ENCODE measurements at regions not wholly inside any gene's neighbourhood (a gene's known extent, or its start where the extent isn't known, plus 50 kb on each side); places are given as distances from the start of the nearest gene placed in this dataset.

DNA sequence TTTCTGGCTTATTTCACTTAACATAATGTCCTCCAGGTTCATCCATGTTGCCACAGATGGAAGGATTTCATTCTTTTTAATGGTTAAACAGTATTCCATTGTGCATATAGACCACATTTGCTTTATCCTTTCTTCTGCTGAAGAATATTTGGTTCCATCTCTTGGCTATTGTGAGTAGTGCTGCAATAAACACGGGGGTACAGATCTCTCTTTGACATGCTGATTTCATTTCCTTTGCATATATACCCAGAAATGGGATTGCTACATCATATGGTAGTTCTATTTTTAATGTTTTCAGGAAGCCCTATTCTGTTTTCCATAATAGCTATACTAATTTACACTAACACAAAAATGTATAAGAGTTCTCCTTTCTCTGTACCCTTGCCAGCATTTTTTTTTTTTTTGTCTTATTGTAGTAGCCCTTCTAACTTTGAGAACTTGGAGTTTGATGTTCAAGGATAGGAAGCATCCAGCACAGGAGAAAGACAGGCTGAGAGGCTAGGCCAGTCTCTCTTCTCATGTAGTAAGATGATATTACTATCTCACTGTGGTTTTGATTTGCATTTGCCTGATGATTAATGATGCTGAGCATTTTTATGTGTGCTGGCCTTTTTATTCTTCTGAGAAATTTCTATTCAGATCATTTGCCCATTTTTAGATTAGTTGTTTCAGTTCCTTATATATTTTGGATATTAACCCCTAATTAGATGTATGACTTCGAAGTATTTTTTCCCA lies 592.2 kb upstream of the ZNF608 start:
- no peaks in the 10 kb centered on the region for H3K9me3 ChIP-seq (ENCODE audit: control insufficient read depth in 2 of 3, low read length in 3 of 3)
- H3K4me1 ChIP-seq (ENCODE audit: control insufficient read depth in 2 of 2, insufficient read depth in 2 of 2, low read length in 2 of 2), result no peaks in the 10 kb centered on the region
- intact Hi-C loops (cut with micrococcal nuclease), result no loop called here
- H3K36me3 ChIP-seq (ENCODE audit: control insufficient read depth in 2 of 3, insufficient read depth in 3 of 3, low read length in 3 of 3), result no peaks in the 10 kb centered on the region
- H3K4me3 Mint-ChIP-seq, result no peak overlapping the region
- no peaks in the 10 kb centered on the region for H3K4me1 Mint-ChIP-seq
- no peaks in the 10 kb centered on the region for H3K27me3 ChIP-seq (ENCODE audit: control insufficient read depth in 2 of 2, insufficient read depth in 2 of 2, low read length in 2 of 2)
- peaks cover 0 to 26% (median 6%) of the 10 kb centered on the region in 11 donors for H3K9me3 Mint-ChIP-seq
- no peak for DNase-seq
- no peaks in the 10 kb centered on the region for H3K27me3 Mint-ChIP-seq
- no peak for ATAC-seq
- ChIA-PET POLR2A (no interaction called here), CTCF (no interaction called here)
- no peaks in the 10 kb centered on the region for H3K36me3 Mint-ChIP-seq
- H3K27ac Mint-ChIP-seq, result no peak overlapping the region
- no peak overlapping the region for H3K4me3 ChIP-seq (ENCODE audit: low read length)
- H3K27ac ChIP-seq (ENCODE audit: low read depth, low read length), result no peak overlapping the region

DNA sequence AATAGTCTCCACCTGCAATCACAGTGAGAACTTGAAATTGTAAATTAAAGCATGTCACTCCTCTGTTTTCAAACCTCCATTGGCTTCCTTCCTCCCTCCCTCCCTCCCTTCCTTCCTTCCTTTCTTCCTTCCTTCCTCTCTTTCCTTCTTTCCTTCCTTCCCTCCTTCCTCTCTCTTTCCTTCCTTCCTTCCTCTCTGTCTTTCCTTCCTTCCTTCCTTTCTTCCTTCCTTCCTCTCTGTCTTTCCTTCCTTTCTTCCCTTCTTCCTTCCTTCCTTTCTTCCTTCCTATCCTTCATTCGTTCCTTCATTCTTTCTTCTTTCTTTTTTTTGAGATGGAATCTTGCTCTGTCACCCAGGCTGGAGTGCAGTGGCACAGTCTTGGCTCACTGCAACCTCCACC lies 595.0 kb upstream of the ZNF608 start:
- no peaks in the 10 kb centered on the region for H3K4me1 Mint-ChIP-seq
- ATAC-seq, result no peak
- Histone ChIP-seq H3K36me3 (ENCODE audit: control insufficient read depth in 2 of 3, insufficient read depth in 3 of 3, low read length in 3 of 3) (no peaks in the 10 kb centered on the region), H3K4me3 (ENCODE audit: low read length) (no peak overlapping the region), H3K9me3 (ENCODE audit: control insufficient read depth in 2 of 3, low read length in 3 of 3) (no peaks in the 10 kb centered on the region), H3K27me3 (ENCODE audit: control insufficient read depth in 2 of 2, insufficient read depth in 2 of 2, low read length in 2 of 2) (no peaks in the 10 kb centered on the region), H3K4me1 (ENCODE audit: control insufficient read depth in 2 of 2, insufficient read depth in 2 of 2, low read length in 2 of 2) (no peaks in the 10 kb centered on the region), H3K27ac (ENCODE audit: low read depth, low read length) (no peak overlapping the region)
- H3K4me3 Mint-ChIP-seq, result no peak overlapping the region
- intact Hi-C loops (cut with micrococcal nuclease), result no loop called here
- H3K36me3 Mint-ChIP-seq, result no peaks in the 10 kb centered on the region
- CTCF ChIA-PET, result no interaction called here
- H3K27me3 Mint-ChIP-seq, result no peaks in the 10 kb centered on the region
- H3K9me3 Mint-ChIP-seq, result peaks cover 0 to 32% (median 6%) of the 10 kb centered on the region in 11 donors
- no peak for DNase-seq
- POLR2A ChIA-PET, result no interaction called here
- H3K27ac Mint-ChIP-seq, result no peak overlapping the region

DNA sequence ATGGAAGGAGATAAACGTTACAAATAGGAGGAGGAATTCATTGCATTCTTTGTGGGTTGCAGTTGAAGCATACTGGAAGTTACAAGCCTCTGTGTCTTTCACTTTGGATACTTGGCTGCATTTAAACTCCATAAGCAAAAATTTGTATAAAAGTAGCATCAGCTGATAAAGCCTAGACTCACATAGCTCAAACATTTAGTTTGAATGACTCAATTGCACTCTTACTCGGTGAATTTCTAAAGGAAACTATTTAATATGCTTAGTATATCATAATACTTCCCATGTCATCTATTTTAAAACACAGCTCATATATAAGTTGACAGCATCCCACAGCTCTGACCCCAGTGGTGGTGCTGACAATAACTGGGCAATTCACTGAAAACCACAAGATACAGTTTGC lies 596.6 kb upstream of the ZNF608 start:
- Mint-ChIP-seq H3K36me3 (no peaks in the 10 kb centered on the region), H3K4me1 (no peaks in the 10 kb centered on the region), H3K4me3 (no peak overlapping the region), H3K27me3 (no peaks in the 10 kb centered on the region), H3K9me3 (peaks cover 0 to 32% (median 6%) of the 10 kb centered on the region in 11 donors), H3K27ac (no peak overlapping the region)
- Histone ChIP-seq H3K36me3 (ENCODE audit: control insufficient read depth in 2 of 3, insufficient read depth in 3 of 3, low read length in 3 of 3) (no peaks in the 10 kb centered on the region), H3K27ac (ENCODE audit: low read depth, low read length) (no peak overlapping the region), H3K4me3 (ENCODE audit: low read length) (no peak overlapping the region), H3K4me1 (ENCODE audit: control insufficient read depth in 2 of 2, insufficient read depth in 2 of 2, low read length in 2 of 2) (no peaks in the 10 kb centered on the region), H3K27me3 (ENCODE audit: control insufficient read depth in 2 of 2, insufficient read depth in 2 of 2, low read length in 2 of 2) (no peaks in the 10 kb centered on the region), H3K9me3 (ENCODE audit: control insufficient read depth in 2 of 3, low read length in 3 of 3) (no peaks in the 10 kb centered on the region)
- intact Hi-C loops (cut with micrococcal nuclease), result no loop called here
- no peak for ATAC-seq
- DNase-seq, result no peak
- POLR2A ChIA-PET, result no interaction called here
- CTCF ChIA-PET, result no interaction called here

DNA sequence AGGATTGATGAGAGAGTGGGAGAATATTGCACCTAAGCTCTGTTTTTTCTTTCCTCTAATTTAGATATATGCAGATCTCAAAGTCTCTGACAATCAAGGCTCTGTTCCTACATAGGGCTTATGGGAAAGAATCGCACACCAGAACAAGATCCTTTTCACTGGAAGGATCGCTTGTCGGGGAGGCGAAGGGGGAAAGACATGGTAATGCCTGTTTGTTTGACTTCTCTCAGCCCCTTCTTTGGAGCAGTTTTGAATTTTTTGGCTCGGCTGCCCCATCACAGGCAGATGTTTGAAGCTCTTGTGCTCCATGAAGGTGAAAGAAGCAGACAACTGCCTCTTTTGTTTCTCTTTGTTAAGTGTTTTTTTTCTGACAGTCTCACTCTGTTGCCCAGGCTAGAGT lies 599.9 kb upstream of the ZNF608 start:
- Mint-ChIP-seq H3K27ac (no peak overlapping the region), H3K4me1 (no peaks in the 10 kb centered on the region), H3K9me3 (peaks cover 0 to 21% (median 4%) of the 10 kb centered on the region in 11 donors), H3K27me3 (no peaks in the 10 kb centered on the region), H3K36me3 (no peaks in the 10 kb centered on the region), H3K4me3 (no peak overlapping the region)
- intact Hi-C loops (cut with micrococcal nuclease), result no loop called here
- Histone ChIP-seq H3K9me3 (ENCODE audit: control insufficient read depth in 2 of 3, low read length in 3 of 3) (no peaks in the 10 kb centered on the region), H3K4me1 (ENCODE audit: control insufficient read depth in 2 of 2, insufficient read depth in 2 of 2, low read length in 2 of 2) (no peaks in the 10 kb centered on the region), H3K27ac (ENCODE audit: low read depth, low read length) (no peak overlapping the region), H3K4me3 (ENCODE audit: low read length) (no peak overlapping the region), H3K36me3 (ENCODE audit: control insufficient read depth in 2 of 3, insufficient read depth in 3 of 3, low read length in 3 of 3) (no peaks in the 10 kb centered on the region), H3K27me3 (ENCODE audit: control insufficient read depth in 2 of 2, insufficient read depth in 2 of 2, low read length in 2 of 2) (no peaks in the 10 kb centered on the region)
- CTCF ChIA-PET, result no interaction called here
- POLR2A ChIA-PET, result no interaction called here
- no peak for ATAC-seq
- DNase-seq, result no peak

DNA sequence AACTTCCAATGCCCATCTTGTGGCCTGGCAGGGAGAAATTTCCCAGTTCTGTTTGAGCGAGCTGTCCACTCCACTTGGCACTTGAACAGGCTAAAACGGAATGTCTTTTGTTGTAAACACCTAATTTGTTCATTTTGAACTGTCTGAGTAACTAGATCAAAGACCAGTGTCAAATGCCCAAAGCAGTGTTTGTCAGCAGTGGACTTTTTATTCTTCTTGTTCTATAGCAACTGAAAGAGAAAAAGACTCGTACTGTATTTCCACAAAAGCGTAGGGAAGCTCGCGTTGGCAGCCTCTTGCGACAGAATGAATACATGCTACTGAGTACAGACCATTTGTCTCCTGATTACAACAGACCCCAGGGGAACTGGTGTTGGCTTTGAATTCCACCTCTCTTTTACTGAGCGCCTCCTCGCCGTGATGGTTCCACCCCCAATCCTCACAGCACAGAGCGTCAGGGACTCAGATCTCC lies 601.8 kb upstream of the ZNF608 start:
- CTCF ChIA-PET, result no interaction called here
- intact Hi-C loops (cut with micrococcal nuclease), result no loop called here
- Histone ChIP-seq H3K4me3 (ENCODE audit: low read length) (no peak overlapping the region), H3K36me3 (ENCODE audit: control insufficient read depth in 2 of 3, insufficient read depth in 3 of 3, low read length in 3 of 3) (no peaks in the 10 kb centered on the region), H3K27me3 (ENCODE audit: control insufficient read depth in 2 of 2, insufficient read depth in 2 of 2, low read length in 2 of 2) (no peaks in the 10 kb centered on the region), H3K27ac (ENCODE audit: low read depth, low read length) (no peak overlapping the region), H3K4me1 (ENCODE audit: control insufficient read depth in 2 of 2, insufficient read depth in 2 of 2, low read length in 2 of 2) (no peaks in the 10 kb centered on the region), H3K9me3 (ENCODE audit: control insufficient read depth in 2 of 3, low read length in 3 of 3) (no peaks in the 10 kb centered on the region)
- DNase-seq (no peak), ATAC-seq (no peak)
- H3K36me3 Mint-ChIP-seq, result no peaks in the 10 kb centered on the region
- H3K27ac Mint-ChIP-seq, result no peak overlapping the region
- peaks cover 0 to 6% (median 2%) of the 10 kb centered on the region in 11 donors for H3K9me3 Mint-ChIP-seq
- no peak overlapping the region for H3K4me3 Mint-ChIP-seq
- H3K27me3 Mint-ChIP-seq, result no peaks in the 10 kb centered on the region
- no peaks in the 10 kb centered on the region for H3K4me1 Mint-ChIP-seq
- POLR2A ChIA-PET, result no interaction called here

DNA sequence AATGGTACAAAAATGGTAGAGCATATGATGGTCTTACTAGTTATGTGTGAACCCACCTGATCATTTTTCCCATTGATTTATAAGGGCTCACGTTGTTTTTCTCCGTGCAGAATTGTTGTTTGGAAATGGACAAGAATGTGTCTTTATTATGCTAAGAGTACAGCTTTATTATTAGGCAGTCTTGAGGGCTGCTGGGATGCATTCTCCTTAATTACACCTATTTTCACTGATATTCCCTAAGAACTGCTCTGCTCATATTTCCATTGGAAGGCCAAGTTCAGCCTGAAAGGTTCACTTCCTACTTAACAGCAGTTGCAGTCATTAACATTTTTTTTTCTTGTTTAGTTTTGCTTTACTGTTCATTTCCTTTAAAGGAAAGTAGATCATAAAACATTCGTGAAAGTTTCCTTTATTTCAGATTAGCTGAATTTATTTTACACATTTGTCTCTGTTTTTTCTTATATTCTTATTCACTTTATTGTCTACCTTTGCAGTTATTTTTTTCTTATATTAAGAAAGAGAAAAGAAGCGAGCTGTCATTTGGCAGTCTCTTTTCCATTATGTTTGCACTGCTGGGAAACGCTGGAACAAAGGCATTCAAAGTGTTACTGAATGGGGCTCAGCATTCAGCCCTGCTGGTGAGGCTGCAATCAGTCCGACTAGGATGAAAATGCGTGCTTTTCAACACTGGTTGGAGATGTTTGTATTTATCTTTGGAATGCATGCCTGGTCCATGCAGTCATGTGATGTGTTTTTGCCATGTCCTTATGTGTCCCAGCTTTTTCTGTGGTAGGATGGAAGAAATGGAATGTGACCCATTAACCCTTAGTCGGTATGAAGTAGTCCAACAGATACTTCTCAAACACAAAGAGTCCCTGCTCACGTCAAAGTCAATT lies 602.7 kb upstream of the ZNF608 start:
- ATAC-seq, result no peak

DNA sequence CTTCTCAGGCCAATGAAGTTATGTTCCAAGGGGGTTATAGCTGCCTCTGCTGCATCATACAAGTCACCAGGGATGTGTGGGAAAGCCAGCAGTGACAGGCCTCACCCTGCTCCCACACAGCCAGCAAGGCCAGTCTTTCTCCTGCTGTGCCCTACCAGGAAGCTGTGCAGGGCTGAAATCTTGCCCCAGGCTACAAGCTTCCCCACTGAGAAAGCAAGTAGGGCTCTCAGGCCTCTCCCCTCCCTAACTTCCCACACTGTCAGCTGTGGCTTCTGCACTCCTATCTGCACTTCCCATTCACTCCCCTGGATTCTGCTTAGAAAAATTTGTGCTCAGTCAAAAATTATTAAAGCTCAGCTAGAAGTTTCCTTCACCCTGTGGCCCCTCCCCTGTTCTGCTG lies 611.2 kb upstream of the ZNF608 start:
- Histone ChIP-seq H3K36me3 (ENCODE audit: control insufficient read depth in 2 of 3, insufficient read depth in 3 of 3, low read length in 3 of 3) (no peaks in the 10 kb centered on the region), H3K4me1 (ENCODE audit: control insufficient read depth in 2 of 2, insufficient read depth in 2 of 2, low read length in 2 of 2) (no peaks in the 10 kb centered on the region), H3K9me3 (ENCODE audit: control insufficient read depth in 2 of 3, low read length in 3 of 3) (no peaks in the 10 kb centered on the region), H3K27me3 (ENCODE audit: control insufficient read depth in 2 of 2, insufficient read depth in 2 of 2, low read length in 2 of 2) (no peaks in the 10 kb centered on the region), H3K27ac (ENCODE audit: low read depth, low read length) (no peak overlapping the region), H3K4me3 (ENCODE audit: low read length) (no peak overlapping the region)
- intact Hi-C loops (cut with micrococcal nuclease), result no loop called here
- no peaks in the 10 kb centered on the region for H3K36me3 Mint-ChIP-seq
- H3K4me1 Mint-ChIP-seq, result no peaks in the 10 kb centered on the region
- H3K4me3 Mint-ChIP-seq, result no peak overlapping the region
- ChIA-PET CTCF (no interaction called here), POLR2A (no interaction called here)
- H3K27me3 Mint-ChIP-seq, result no peaks in the 10 kb centered on the region
- no peak overlapping the region for H3K27ac Mint-ChIP-seq
- DNase-seq (no peak), ATAC-seq (no peak)
- H3K9me3 Mint-ChIP-seq, result peaks cover 3 to 39% (median 11%) of the 10 kb centered on the region in 11 donors

More for the DNA sequence above, 602.7 kb upstream of the ZNF608 start:
- H3K27me3 ChIP-seq (ENCODE audit: control insufficient read depth in 2 of 2, insufficient read depth in 2 of 2, low read length in 2 of 2), result no peaks in the 10 kb centered on the region
- Mint-ChIP-seq H3K27me3 (no peaks in the 10 kb centered on the region), H3K27ac (no peak overlapping the region), H3K9me3 (peaks cover 0 to 8% (median 2%) of the 10 kb centered on the region in 11 donors), H3K4me3 (no peak overlapping the region), H3K36me3 (no peaks in the 10 kb centered on the region), H3K4me1 (no peaks in the 10 kb centered on the region)
- no peak overlapping the region for H3K27ac ChIP-seq (ENCODE audit: low read depth, low read length)
- H3K4me3 ChIP-seq (ENCODE audit: low read length), result no peak overlapping the region
- POLR2A ChIA-PET, result no interaction called here
- CTCF ChIA-PET, result no interaction called here
- intact Hi-C loops (cut with micrococcal nuclease), result no loop called here
- H3K9me3 ChIP-seq (ENCODE audit: control insufficient read depth in 2 of 3, low read length in 3 of 3), result no peaks in the 10 kb centered on the region
- H3K36me3 ChIP-seq (ENCODE audit: control insufficient read depth in 2 of 3, insufficient read depth in 3 of 3, low read length in 3 of 3), result no peaks in the 10 kb centered on the region
- no peak for DNase-seq
- H3K4me1 ChIP-seq (ENCODE audit: control insufficient read depth in 2 of 2, insufficient read depth in 2 of 2, low read length in 2 of 2), result no peaks in the 10 kb centered on the region

Data from naive thymus-derived CD4-positive, alpha-beta T cell (primary cell).